ENCODE measurements at regions not wholly inside any gene's neighbourhood (a gene's known extent, or its start where the extent isn't known, plus 50 kb on each side); places are given as distances from the start of the nearest gene placed in this dataset.
A peak's percentile ranks its signal among the peaks of the same experiment; 100 is the strongest.

GRCh38 chr3:127033171-127033570 lies 50.3 kb downstream of the PLXNA1 start:
- Mint-ChIP-seq H3K36me3 (ENCODE audit: low read depth) (no peaks in the 10 kb centered on the region), H3K27ac (peak overlapping the region; percentile 41), H3K4me1 (no peaks in the 10 kb centered on the region), H3K27me3 (no peaks in the 10 kb centered on the region), H3K4me3 (no peak overlapping the region), H3K9me3 (no peaks in the 10 kb centered on the region)
- CTCF ChIA-PET: no interaction called here
- DNase-seq: no peak
- POLR2A ChIA-PET: no interaction called here

DNA sequence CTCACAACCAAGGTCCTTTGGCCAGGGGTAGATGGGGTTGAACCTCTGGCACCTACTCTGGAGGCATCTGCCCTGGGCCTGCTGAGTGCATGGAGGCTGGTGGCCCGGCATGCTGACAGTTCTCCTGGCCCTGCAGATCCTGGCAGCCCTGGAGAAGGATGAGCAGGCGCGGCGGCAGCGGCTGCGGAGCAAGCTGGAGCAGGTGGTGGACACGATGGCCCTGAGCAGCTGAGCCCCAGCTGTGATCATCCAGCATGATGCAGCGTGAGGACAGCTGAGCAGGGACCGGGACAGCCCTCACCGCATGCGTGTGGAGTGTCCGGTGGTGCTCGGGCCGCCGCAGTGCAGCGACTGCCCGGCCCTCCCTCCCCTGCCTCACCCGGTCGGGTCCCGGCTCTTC lies 50.9 kb downstream of the PLXNA1 start:
- no peak overlapping the region for H3K27ac Mint-ChIP-seq
- ChIA-PET POLR2A (no interaction called here), CTCF (no interaction called here)
- no peaks in the 10 kb centered on the region for H3K36me3 Mint-ChIP-seq (ENCODE audit: low read depth)
- no peak for DNase-seq
- no peak overlapping the region for H3K4me3 Mint-ChIP-seq
- H3K4me1 Mint-ChIP-seq: no peaks in the 10 kb centered on the region
- no peaks in the 10 kb centered on the region for H3K27me3 Mint-ChIP-seq
- no peaks in the 10 kb centered on the region for H3K9me3 Mint-ChIP-seq

GRCh38 chr3:127034195-127034989 lies 51.5 kb downstream of the PLXNA1 start:
- CTCF ChIA-PET: no interaction called here
- no peaks in the 10 kb centered on the region for H3K4me1 Mint-ChIP-seq
- H3K9me3 Mint-ChIP-seq: no peaks in the 10 kb centered on the region
- H3K36me3 Mint-ChIP-seq (ENCODE audit: low read depth): no peaks in the 10 kb centered on the region
- DNase-seq: no peak
- no peaks in the 10 kb centered on the region for H3K27me3 Mint-ChIP-seq
- POLR2A ChIA-PET: no interaction called here
- no peak overlapping the region for H3K27ac Mint-ChIP-seq
- H3K4me3 Mint-ChIP-seq: no peak overlapping the region

- Mint-ChIP-seq H3K27ac (no peak overlapping the region), H3K4me1 (no peaks in the 10 kb centered on the region), H3K4me3 (no peak overlapping the region), H3K9me3 (no peaks in the 10 kb centered on the region), H3K27me3 (no peaks in the 10 kb centered on the region), H3K36me3 (ENCODE audit: low read depth) (no peaks in the 10 kb centered on the region)
- ChIA-PET POLR2A (no interaction called here), CTCF (no interaction called here)
- DNase-seq: no peak
Measured at GRCh38 chr3:127034990-127035652, 52.2 kb downstream of the PLXNA1 start.

GRCh38 chr3:127035677-127036076 lies 52.8 kb downstream of the PLXNA1 start:
- H3K27ac Mint-ChIP-seq: no peak overlapping the region
- H3K9me3 Mint-ChIP-seq: no peaks in the 10 kb centered on the region
- H3K4me3 Mint-ChIP-seq: no peak overlapping the region
- no peaks in the 10 kb centered on the region for H3K36me3 Mint-ChIP-seq (ENCODE audit: low read depth)
- POLR2A ChIA-PET: no interaction called here
- no peaks in the 10 kb centered on the region for H3K27me3 Mint-ChIP-seq
- CTCF ChIA-PET: no interaction called here
- DNase-seq: no peak
- no peaks in the 10 kb centered on the region for H3K4me1 Mint-ChIP-seq

- DNase-seq: no peak
- ChIA-PET POLR2A (no interaction called here), CTCF (interaction anchor here (1.2 to 1.6 kb wide), 2 partner anchors 35 to 285 kb away, joined by 4 to 5 read pairs; no protein-coding TSS in a partner anchor)
- H3K4me1 Mint-ChIP-seq: no peaks in the 10 kb centered on the region
- no peaks in the 10 kb centered on the region for H3K27me3 Mint-ChIP-seq
- H3K9me3 Mint-ChIP-seq: no peaks in the 10 kb centered on the region
- no peak overlapping the region for H3K4me3 Mint-ChIP-seq
- H3K27ac Mint-ChIP-seq: no peak overlapping the region
- no peaks in the 10 kb centered on the region for H3K36me3 Mint-ChIP-seq (ENCODE audit: low read depth)
Measured at GRCh38 chr3:127036209-127037020, 53.5 kb downstream of the PLXNA1 start.

DNA sequence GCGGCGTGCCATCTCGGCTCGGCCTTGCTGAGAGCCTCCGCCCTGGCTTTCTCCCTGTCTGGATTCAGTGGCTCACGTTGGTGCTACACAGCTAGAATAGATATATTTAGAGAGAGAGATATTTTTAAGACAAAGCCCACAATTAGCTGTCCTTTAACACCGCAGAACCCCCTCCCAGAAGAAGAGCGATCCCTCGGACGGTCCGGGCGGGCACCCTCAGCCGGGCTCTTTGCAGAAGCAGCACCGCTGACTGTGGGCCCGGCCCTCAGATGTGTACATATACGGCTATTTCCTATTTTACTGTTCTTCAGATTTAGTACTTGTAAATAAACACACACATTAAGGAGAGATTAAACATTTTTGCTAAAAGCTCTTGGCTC lies 54.1 kb downstream of the PLXNA1 start:
- H3K9me3 Mint-ChIP-seq: no peaks in the 10 kb centered on the region
- no peaks in the 10 kb centered on the region for H3K4me1 Mint-ChIP-seq
- ChIA-PET CTCF (interaction anchor here (1.2 to 1.6 kb wide), 2 partner anchors 34 to 285 kb away, joined by 4 to 5 read pairs; no protein-coding TSS in a partner anchor), POLR2A (no interaction called here)
- no peak overlapping the region for H3K27ac Mint-ChIP-seq
- H3K4me3 Mint-ChIP-seq: no peak overlapping the region
- no peaks in the 10 kb centered on the region for H3K36me3 Mint-ChIP-seq (ENCODE audit: low read depth)
- H3K27me3 Mint-ChIP-seq: no peaks in the 10 kb centered on the region
- no peak for DNase-seq

DNA sequence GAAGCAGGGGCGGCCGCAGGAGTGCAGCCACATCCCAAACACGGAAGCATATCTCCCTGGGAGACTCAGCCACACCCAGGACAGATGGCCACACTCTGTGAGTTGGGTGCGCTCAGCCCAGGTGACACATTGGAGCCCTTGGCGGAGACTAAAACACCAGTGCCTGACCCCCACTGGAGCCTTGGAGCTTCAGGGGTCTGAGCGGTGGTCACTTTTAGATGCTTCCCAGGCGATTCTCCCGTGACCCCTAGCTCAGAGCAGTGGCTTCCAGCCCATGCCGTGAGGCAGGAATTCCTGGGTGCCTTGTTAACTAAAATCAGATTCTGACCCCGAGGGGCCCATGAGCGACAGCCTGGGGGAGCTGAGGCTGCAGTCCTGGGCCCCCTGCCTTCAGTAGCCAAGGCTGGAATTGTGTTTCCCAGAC lies 54.5 kb downstream of the PLXNA1 start:
- CTCF ChIA-PET: interaction anchor here (1.6 kb wide), 1 partner anchor 286 kb away, joined by 5 read pairs; no protein-coding TSS in a partner anchor
- H3K36me3 Mint-ChIP-seq (ENCODE audit: low read depth): no peaks in the 10 kb centered on the region
- no peaks in the 10 kb centered on the region for H3K27me3 Mint-ChIP-seq
- no peaks in the 10 kb centered on the region for H3K4me1 Mint-ChIP-seq
- H3K27ac Mint-ChIP-seq: no peak overlapping the region
- no peak for DNase-seq
- H3K9me3 Mint-ChIP-seq: no peaks in the 10 kb centered on the region
- POLR2A ChIA-PET: no interaction called here
- H3K4me3 Mint-ChIP-seq: no peak overlapping the region

DNA sequence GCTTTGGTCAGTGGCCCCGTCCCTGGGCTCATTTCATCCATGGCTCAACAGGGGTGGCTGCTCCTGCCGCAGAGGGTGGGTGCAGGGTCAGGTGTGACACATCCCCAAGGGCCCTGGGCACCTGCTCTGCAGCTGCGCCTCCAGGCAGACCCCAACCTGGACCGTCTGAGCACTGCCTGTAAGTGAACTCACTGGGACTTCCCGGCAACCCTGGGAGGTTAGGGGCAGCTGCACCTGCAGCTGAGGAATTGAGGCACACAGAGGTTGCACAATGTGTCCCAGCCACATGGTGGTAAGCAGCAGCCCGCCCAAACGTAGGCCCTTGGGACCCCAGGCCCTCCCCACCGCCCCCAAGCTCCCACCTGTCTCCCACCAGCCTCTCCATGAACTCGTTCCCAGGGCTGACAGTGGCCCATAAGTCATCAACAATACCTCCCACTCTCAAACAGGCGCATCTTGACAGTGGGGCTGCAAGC lies 55.1 kb downstream of the PLXNA1 start:
- no peaks in the 10 kb centered on the region for H3K27me3 Mint-ChIP-seq
- no peaks in the 10 kb centered on the region for H3K4me1 Mint-ChIP-seq
- CTCF ChIA-PET: interaction anchor here (1.6 kb wide), 1 partner anchor 286 kb away, joined by 5 read pairs; no protein-coding TSS in a partner anchor
- H3K36me3 Mint-ChIP-seq (ENCODE audit: low read depth): no peaks in the 10 kb centered on the region
- H3K4me3 Mint-ChIP-seq: no peak overlapping the region
- DNase-seq: no peak
- no peaks in the 10 kb centered on the region for H3K9me3 Mint-ChIP-seq
- H3K27ac Mint-ChIP-seq: no peak overlapping the region
- POLR2A ChIA-PET: interaction anchor here (0.6 kb wide), 1 partner anchor 98 kb away, joined by 3 read pairs; no protein-coding TSS in a partner anchor

DNA sequence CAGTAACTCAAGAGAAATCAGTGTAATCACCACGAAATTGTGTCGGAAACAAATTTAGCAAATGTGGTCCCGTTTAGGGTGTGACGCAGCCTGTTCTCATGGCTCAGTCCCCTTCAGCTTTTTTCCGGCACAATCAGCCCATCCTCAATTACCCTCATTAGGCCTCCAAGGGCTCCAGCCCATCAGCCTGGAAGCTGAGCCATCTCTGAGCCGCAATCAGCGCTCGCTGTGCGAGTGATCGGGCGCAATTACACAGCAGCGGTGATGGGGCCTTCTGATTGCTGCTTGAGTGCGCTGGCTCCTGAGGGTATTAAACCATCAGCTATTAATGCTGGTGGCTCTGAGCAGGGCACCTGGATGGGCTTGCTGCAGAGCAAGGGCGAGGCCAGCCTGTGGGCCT lies 55.6 kb downstream of the PLXNA1 start:
- H3K4me3 Mint-ChIP-seq: no peak overlapping the region
- ChIA-PET CTCF (no interaction called here), POLR2A (interaction anchor here (0.6 kb wide), 1 partner anchor 97 kb away, joined by 3 read pairs; no protein-coding TSS in a partner anchor)
- H3K27ac Mint-ChIP-seq: no peak overlapping the region
- no peaks in the 10 kb centered on the region for H3K4me1 Mint-ChIP-seq
- H3K9me3 Mint-ChIP-seq: no peaks in the 10 kb centered on the region
- no peaks in the 10 kb centered on the region for H3K36me3 Mint-ChIP-seq (ENCODE audit: low read depth)
- no peaks in the 10 kb centered on the region for H3K27me3 Mint-ChIP-seq
- DNase-seq: no peak

- no peak for DNase-seq
- CTCF ChIA-PET: no interaction called here
- no peak overlapping the region for H3K27ac Mint-ChIP-seq
- no peak overlapping the region for H3K4me3 Mint-ChIP-seq
- H3K9me3 Mint-ChIP-seq: no peaks in the 10 kb centered on the region
- POLR2A ChIA-PET: interaction anchor here (0.6 kb wide), 1 partner anchor 97 kb away, joined by 3 read pairs; no protein-coding TSS in a partner anchor
- H3K4me1 Mint-ChIP-seq: no peaks in the 10 kb centered on the region
- no peaks in the 10 kb centered on the region for H3K36me3 Mint-ChIP-seq (ENCODE audit: low read depth)
- H3K27me3 Mint-ChIP-seq: no peaks in the 10 kb centered on the region
Measured at GRCh38 chr3:127038923-127039581, 56.1 kb downstream of the PLXNA1 start.

DNA sequence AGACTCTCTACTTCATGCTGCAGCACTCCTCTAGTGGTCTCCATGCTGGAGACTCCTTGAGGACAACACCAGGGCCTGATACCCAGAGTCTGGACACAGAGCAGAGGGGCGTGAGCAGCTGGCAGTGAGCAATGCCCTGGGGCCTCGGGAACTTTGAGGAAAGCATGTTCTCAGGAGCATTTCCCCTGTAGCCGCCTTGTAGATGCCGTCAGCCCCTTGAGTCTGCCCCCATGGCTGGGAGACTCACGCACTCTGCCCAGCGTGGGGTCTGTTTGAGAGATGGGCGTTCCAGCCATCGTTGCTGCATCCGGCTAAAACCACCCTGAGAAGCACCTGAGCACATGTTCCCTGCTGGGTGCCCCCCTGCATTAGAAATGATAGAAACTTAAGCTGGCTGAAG lies 56.8 kb downstream of the PLXNA1 start:
- ChIA-PET CTCF (no interaction called here), POLR2A (no interaction called here)
- Mint-ChIP-seq H3K36me3 (ENCODE audit: low read depth) (no peaks in the 10 kb centered on the region), H3K4me3 (no peak overlapping the region), H3K27ac (no peak overlapping the region), H3K9me3 (no peaks in the 10 kb centered on the region), H3K27me3 (no peaks in the 10 kb centered on the region), H3K4me1 (no peaks in the 10 kb centered on the region)
- no peak for DNase-seq

Data from activated CD4-positive, alpha-beta T cell treated with anti-CD3 and anti-CD28 coated beads, Interleukin-2, amount 10 ng/mL, durations not matched to agents 7 days and 5 days (primary cell).